DND-41 (cell line): ENCODE measurements at regions not wholly inside any gene's neighbourhood (a gene's known extent, or its start where the extent isn't known, plus 50 kb on each side); places are given as distances from the start of the nearest gene placed in this dataset.

Experiments used
- ATAC-seq: fragments of 200-7000 bp; cut with Tn5 transposase; 3 replicates; pipeline ENCODE4 v1.9.1; 2021; ENCODE audit warnings: low read depth; ENCODE audit not compliant: insufficient read depth
- DNase-seq: peaks from one replicate; pipeline ENCODE4 v3.0.0-alpha.2; 2020
- H2AFZ ChIP-seq: 2 replicates; pipeline ENCODE4 v1.6.0; 2012; ENCODE audit warnings: low read depth, low read length
- H3K27ac ChIP-seq: 2 replicates; pipeline ENCODE4 v1.5.1; 2012; ENCODE audit warnings: low read length, inconsistent platforms
- H3K27me3 ChIP-seq: fragments of 200-600 bp; sonication (generic); 2 replicates; pipeline ENCODE4 v1.6.0; 2012; ENCODE audit warnings: low read length, mild to moderate bottlenecking, inconsistent platforms; ENCODE audit not compliant: insufficient read depth, poor library complexity
- H3K36me3 ChIP-seq: 2 replicates; pipeline ENCODE4 v1.5.1; 2012; ENCODE audit warnings: low read length, inconsistent platforms; ENCODE audit not compliant: insufficient read depth
- H3K4me1 ChIP-seq: 2 replicates; pipeline ENCODE4 v1.5.1; 2012; ENCODE audit warnings: mild to moderate bottlenecking, low read length; ENCODE audit not compliant: insufficient read depth
- H3K4me2 ChIP-seq: 2 replicates; pipeline ENCODE4 v1.6.0; 2012; ENCODE audit warnings: mild to moderate bottlenecking, moderate library complexity, low read length, inconsistent platforms; ENCODE audit not compliant: insufficient read depth
- H3K4me3 ChIP-seq, 2 experiments: fragments of 200-600 bp in 1 of 2; shearing (Covaris generic) in 1 of 2; 2 replicates each; pipeline ENCODE4 v1.5.1; 2012 to 2016; ENCODE audit warnings: inconsistent platforms in 2 of 2, low read length in 2 of 2, mild to moderate bottlenecking in 2 of 2, low read depth in 1 of 2, moderate library complexity in 1 of 2
- H3K79me2 ChIP-seq: 2 replicates; pipeline ENCODE4 v1.6.0; 2012; ENCODE audit warnings: low read length, inconsistent platforms; ENCODE audit not compliant: insufficient read depth
- H3K9ac ChIP-seq: 2 replicates; pipeline ENCODE4 v1.6.0; 2012; ENCODE audit warnings: low read depth, mild to moderate bottlenecking, inconsistent platforms, low read length, moderate library complexity
- H3K9me3 ChIP-seq: 2 replicates; pipeline ENCODE4 v1.5.1; 2012; ENCODE audit warnings: low read length, moderate library complexity, mild to moderate bottlenecking, inconsistent platforms; ENCODE audit not compliant: insufficient read depth, severe bottlenecking
- H4K20me1 ChIP-seq: 2 replicates; pipeline ENCODE4 v1.6.0; 2012; ENCODE audit warnings: low read length; ENCODE audit not compliant: insufficient read depth
- CTCF ChIP-seq: IDR thresholded peaks from 2 replicates; pipeline ENCODE4 v1.5.1; 2012; ENCODE audit warnings: borderline replicate concordance, low read length, moderate library complexity, mild to moderate bottlenecking; ENCODE audit not compliant: poor library complexity, severe bottlenecking; ENCODE audit errors: extremely low read depth
- EZH2 ChIP-seq: IDR thresholded peaks from 3 replicates; pipeline ENCODE4 v1.6.1; 2012; ENCODE audit warnings: borderline replicate concordance, low read depth, mild to moderate bottlenecking, moderate library complexity, low read length, inconsistent platforms; ENCODE audit not compliant: severe bottlenecking

- TF ChIP-seq EZH2: no peak
- no peak for TF ChIP-seq CTCF
Observed at GRCh38 chr20:20803011-20803410, 90.6 kb upstream of the RALGAPA2 start.

DNA sequence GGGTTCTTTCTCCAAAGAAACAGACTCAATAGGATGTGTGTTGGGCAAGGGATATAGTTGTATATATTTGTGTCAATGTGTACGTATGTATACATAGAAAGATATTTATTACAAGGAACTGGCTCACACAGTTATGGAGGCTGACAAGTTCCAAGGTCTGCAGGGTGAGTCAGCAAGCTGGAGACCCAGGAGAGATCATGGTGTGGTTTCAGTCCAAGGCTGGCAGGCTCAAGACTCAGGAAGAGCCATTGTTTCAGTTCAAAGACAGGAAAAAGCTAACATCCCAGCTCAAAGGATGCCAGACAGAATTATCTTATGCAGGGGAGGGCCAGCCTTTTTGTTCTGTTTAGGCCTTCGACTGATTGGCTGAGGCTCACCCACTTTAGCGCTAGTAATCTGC lies 89.9 kb upstream of the RALGAPA2 start:
- DNase-seq: no peak
- Histone ChIP-seq H3K9me3 (no peaks in the 10 kb centered on the region), H3K36me3 (no peaks in the 10 kb centered on the region), H3K9ac (no peak overlapping the region), H4K20me1 (no peaks in the 10 kb centered on the region), H3K4me1 (no peaks in the 10 kb centered on the region), H3K27ac (no peak overlapping the region), H3K27me3 (peaks cover 4% of the 10 kb centered on the region), H3K4me2 (no peak overlapping the region), H2AFZ (no peak overlapping the region), H3K4me3 (no peak overlapping the region), H3K79me2 (no peaks in the 10 kb centered on the region)
- no peak for ATAC-seq
- TF ChIP-seq CTCF (no peak), EZH2 (no peak)

More at GRCh38 chr20:20803011-20803410, 90.6 kb upstream of the RALGAPA2 start:
- H3K27ac ChIP-seq: no peak overlapping the region
- H3K4me3 ChIP-seq: no peak overlapping the region
- no peaks in the 10 kb centered on the region for H3K4me1 ChIP-seq
- H3K9ac ChIP-seq: no peak overlapping the region
- peaks cover 4% of the 10 kb centered on the region for H3K27me3 ChIP-seq
- H3K4me2 ChIP-seq: no peak overlapping the region
- ATAC-seq (no peak), DNase-seq (no peak)
- no peak overlapping the region for H2AFZ ChIP-seq
- H3K9me3 ChIP-seq: no peaks in the 10 kb centered on the region
- H3K79me2 ChIP-seq: no peaks in the 10 kb centered on the region
- H3K36me3 ChIP-seq: no peaks in the 10 kb centered on the region
- no peaks in the 10 kb centered on the region for H4K20me1 ChIP-seq

DNA sequence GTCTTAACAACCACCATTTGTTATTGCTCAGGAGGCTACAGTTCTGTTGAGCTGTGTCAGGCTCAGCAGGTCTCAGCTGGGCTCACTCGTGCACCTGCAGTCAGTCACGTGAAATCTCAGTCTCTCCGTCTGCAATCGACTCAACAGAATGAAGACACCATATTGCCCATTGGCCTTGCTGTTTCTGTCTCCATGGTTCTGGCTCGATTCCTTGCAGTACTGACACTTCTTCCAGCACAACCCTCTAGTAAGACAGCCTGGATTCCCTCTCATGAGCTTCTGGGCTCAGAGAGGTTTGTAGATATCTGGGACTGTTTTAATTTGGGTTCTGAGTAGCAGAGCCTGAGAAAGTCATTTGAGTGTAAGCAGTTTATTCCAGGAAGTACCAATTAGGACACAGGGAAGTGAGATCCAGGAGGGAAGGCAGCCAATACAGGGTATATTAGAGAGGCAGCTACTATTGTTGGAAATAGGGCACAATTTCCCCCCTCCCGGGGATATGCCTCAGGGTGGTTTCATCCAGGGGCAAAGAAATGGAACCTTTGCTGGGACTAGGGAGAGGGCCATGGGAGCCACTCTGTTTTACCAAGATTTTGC lies 87.4 kb upstream of the RALGAPA2 start:
- Histone ChIP-seq H4K20me1 (no peaks in the 10 kb centered on the region), H3K9me3 (no peaks in the 10 kb centered on the region), H3K36me3 (no peaks in the 10 kb centered on the region), H3K4me2 (no peak overlapping the region), H3K79me2 (no peaks in the 10 kb centered on the region), H3K4me3 (no peak overlapping the region), H3K27me3 (no peaks in the 10 kb centered on the region), H3K4me1 (no peaks in the 10 kb centered on the region), H3K9ac (no peak overlapping the region), H3K27ac (no peak overlapping the region), H2AFZ (no peak overlapping the region)
- ATAC-seq (no peak), DNase-seq (no peak)
- TF ChIP-seq CTCF (no peak), EZH2 (no peak)
